ENCODE measurements at regions not wholly inside any gene's neighbourhood (a gene's known extent, or its start where the extent isn't known, plus 50 kb on each side); places are given as distances from the start of the nearest gene placed in this dataset.

- no peaks in the 10 kb centered on the region for H3K27me3 ChIP-seq (ENCODE audit: insufficient read depth, low read length, poor library complexity, severe bottlenecking)
- H2AFZ ChIP-seq (ENCODE audit: low read length): no peak overlapping the region
- H3K4me1 ChIP-seq (ENCODE audit: insufficient read depth, low read length, poor library complexity, severe bottlenecking): no peaks in the 10 kb centered on the region
- H4K20me1 ChIP-seq (ENCODE audit: insufficient read depth, low read length, poor library complexity, severe bottlenecking): no peaks in the 10 kb centered on the region
- H3K4me3 ChIP-seq (ENCODE audit: low read length, poor library complexity, severe bottlenecking): no peak overlapping the region
- no peaks in the 10 kb centered on the region for H3K9me2 ChIP-seq (replicated peaks; ENCODE audit: low read depth, low read length)
- H3K79me2 ChIP-seq (ENCODE audit: insufficient read depth, low read length): no peaks in the 10 kb centered on the region
- TF ChIP-seq CTCF (conservative IDR thresholded peaks at IDR 0.05; ENCODE audit: low read length) (no peak), EZH2phosphoT487 (IDR thresholded peaks at IDR 0.05; ENCODE audit: borderline replicate concordance) (no peak)
- no peaks in the 10 kb centered on the region for H3F3A ChIP-seq (ENCODE audit: low read depth)
- no peaks in the 10 kb centered on the region for H3K9me3 ChIP-seq (ENCODE audit: insufficient read depth, low read depth, low read length)
- no peak overlapping the region for H3K9ac ChIP-seq (ENCODE audit: low read depth, low read length, poor library complexity, severe bottlenecking)
- H3K36me3 ChIP-seq (ENCODE audit: insufficient read depth, low read length): no peaks in the 10 kb centered on the region
- H3K4me2 ChIP-seq (ENCODE audit: low read depth, low read length, poor library complexity, severe bottlenecking): no peak overlapping the region
These were observed 150.4 kb downstream of the MRPL14 start for GRCh38 chr6:43976706-43977403.

DNA sequence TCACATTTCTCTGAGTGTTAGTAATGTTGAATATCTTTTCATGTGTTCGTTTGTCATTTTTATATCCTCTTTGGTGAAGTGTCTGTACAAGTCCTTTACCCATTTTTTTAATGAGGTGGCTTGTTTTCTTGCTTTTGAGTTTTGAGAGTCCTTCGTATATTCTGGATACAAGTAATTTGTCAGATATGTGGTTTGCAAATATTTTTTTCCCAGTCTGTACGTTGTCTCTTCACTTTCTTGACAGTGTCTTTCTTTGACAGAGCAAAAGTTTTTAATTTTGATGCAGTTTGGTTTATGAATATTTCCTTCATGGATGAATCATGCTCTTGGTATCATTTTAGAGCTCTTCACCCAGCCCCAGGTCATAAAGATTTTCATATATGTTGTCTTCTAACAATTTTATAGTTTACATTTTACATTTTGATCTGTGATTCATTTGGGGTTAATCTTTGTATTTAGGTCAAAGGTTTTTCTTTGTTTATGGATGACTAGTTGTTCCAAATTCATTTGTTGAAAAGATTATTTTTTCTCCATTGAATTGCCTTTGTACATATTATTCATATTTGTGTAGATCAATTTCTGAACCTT, 152.5 kb downstream of the MRPL14 start:
- H3K79me2 ChIP-seq (ENCODE audit: insufficient read depth, low read length): no peaks in the 10 kb centered on the region
- H3K9ac ChIP-seq (ENCODE audit: low read depth, low read length, poor library complexity, severe bottlenecking): no peak overlapping the region
- no peaks in the 10 kb centered on the region for H3K9me2 ChIP-seq (replicated peaks; ENCODE audit: low read depth, low read length)
- no peak overlapping the region for H3K4me2 ChIP-seq (ENCODE audit: low read depth, low read length, poor library complexity, severe bottlenecking)
- no peaks in the 10 kb centered on the region for H3K4me1 ChIP-seq (ENCODE audit: insufficient read depth, low read length, poor library complexity, severe bottlenecking)
- H4K20me1 ChIP-seq (ENCODE audit: insufficient read depth, low read length, poor library complexity, severe bottlenecking): no peaks in the 10 kb centered on the region
- no peaks in the 10 kb centered on the region for H3K27me3 ChIP-seq (ENCODE audit: insufficient read depth, low read length, poor library complexity, severe bottlenecking)
- H3K36me3 ChIP-seq (ENCODE audit: insufficient read depth, low read length): no peaks in the 10 kb centered on the region
- no peak overlapping the region for H3K4me3 ChIP-seq (ENCODE audit: low read length, poor library complexity, severe bottlenecking)
- H2AFZ ChIP-seq (ENCODE audit: low read length): no peak overlapping the region
- H3F3A ChIP-seq (ENCODE audit: low read depth): no peaks in the 10 kb centered on the region
- TF ChIP-seq EZH2phosphoT487 (IDR thresholded peaks at IDR 0.05; ENCODE audit: borderline replicate concordance): no peak
- TF ChIP-seq CTCF (conservative IDR thresholded peaks at IDR 0.05; ENCODE audit: low read length): no peak
- H3K9me3 ChIP-seq (ENCODE audit: insufficient read depth, low read depth, low read length): no peaks in the 10 kb centered on the region

- no peak overlapping the region for H3K9ac ChIP-seq (ENCODE audit: low read depth, low read length, poor library complexity, severe bottlenecking)
- H3K9me3 ChIP-seq (ENCODE audit: insufficient read depth, low read depth, low read length): no peaks in the 10 kb centered on the region
- no peaks in the 10 kb centered on the region for H3K9me2 ChIP-seq (replicated peaks; ENCODE audit: low read depth, low read length)
These were observed 153.9 kb downstream of the MRPL14 start for GRCh38 chr6:43973357-43973756.

More at GRCh38 chr6:43973357-43973756, 153.9 kb downstream of the MRPL14 start:
- Histone ChIP-seq H2AFZ (ENCODE audit: low read length) (no peak overlapping the region), H3F3A (ENCODE audit: low read depth) (no peaks in the 10 kb centered on the region), H4K20me1 (ENCODE audit: insufficient read depth, low read length, poor library complexity, severe bottlenecking) (no peaks in the 10 kb centered on the region), H3K79me2 (ENCODE audit: insufficient read depth, low read length) (no peaks in the 10 kb centered on the region), H3K36me3 (ENCODE audit: insufficient read depth, low read length) (no peaks in the 10 kb centered on the region), H3K4me1 (ENCODE audit: insufficient read depth, low read length, poor library complexity, severe bottlenecking) (no peaks in the 10 kb centered on the region), H3K4me3 (ENCODE audit: low read length, poor library complexity, severe bottlenecking) (no peak overlapping the region), H3K4me2 (ENCODE audit: low read depth, low read length, poor library complexity, severe bottlenecking) (no peak overlapping the region), H3K27me3 (ENCODE audit: insufficient read depth, low read length, poor library complexity, severe bottlenecking) (no peaks in the 10 kb centered on the region)
- TF ChIP-seq CTCF (conservative IDR thresholded peaks at IDR 0.05; ENCODE audit: low read length): no peak
- no peak for TF ChIP-seq EZH2phosphoT487 (IDR thresholded peaks at IDR 0.05; ENCODE audit: borderline replicate concordance)
